ENCODE measurements at regions not wholly inside any gene's neighbourhood (a gene's known extent, or its start where the extent isn't known, plus 50 kb on each side); places are given as distances from the start of the nearest gene placed in this dataset.

- H3K4me3 ChIP-seq (ENCODE audit: low read length): no peak overlapping the region
- TF ChIP-seq CTCF (conservative IDR thresholded peaks at IDR 0.05; ENCODE audit: low read length): no peak
- no peak for DNase-seq (ENCODE audit: low read depth)
Measured at GRCh38 chr6:165999279-165999678, 168.4 kb downstream of the TBXT start.

- no peak overlapping the region for H3K4me3 ChIP-seq (ENCODE audit: low read length)
- DNase-seq (ENCODE audit: low read depth): no peak
- TF ChIP-seq CTCF (conservative IDR thresholded peaks at IDR 0.05; ENCODE audit: low read length): no peak
Measured at GRCh38 chr6:165998072-165998471, 169.6 kb downstream of the TBXT start.

GRCh38 chr6:165991341-165991740, 176.3 kb downstream of the TBXT start:
- H3K4me3 ChIP-seq (ENCODE audit: low read length): no peak overlapping the region

GRCh38 chr6:165990216-165990615, 177.4 kb downstream of the TBXT start:
- H3K4me3 ChIP-seq (ENCODE audit: low read length): no peak overlapping the region
- no peak for TF ChIP-seq CTCF (conservative IDR thresholded peaks at IDR 0.05; ENCODE audit: low read length)
- no peak for DNase-seq (ENCODE audit: low read depth)

More at GRCh38 chr6:165991341-165991740, 176.3 kb downstream of the TBXT start:
- no peak for TF ChIP-seq CTCF (conservative IDR thresholded peaks at IDR 0.05; ENCODE audit: low read length)
- DNase-seq (ENCODE audit: low read depth): no peak

GRCh38 chr6:165988757-165989456, 178.7 kb downstream of the TBXT start:
- TF ChIP-seq CTCF (conservative IDR thresholded peaks at IDR 0.05; ENCODE audit: low read length): no peak
- DNase-seq (ENCODE audit: low read depth): no peak
- peak overlapping the region; percentile 64 for H3K4me3 ChIP-seq (ENCODE audit: low read length)

- DNase-seq (ENCODE audit: low read depth): no peak
- no peak for TF ChIP-seq CTCF (conservative IDR thresholded peaks at IDR 0.05; ENCODE audit: low read length)
- H3K4me3 ChIP-seq (ENCODE audit: low read length): peak overlapping the region; percentile 64
Measured at GRCh38 chr6:165988302-165988756, 179.3 kb downstream of the TBXT start.

Measured in AG10803 (cell line).